ENCODE measurements at regions not wholly inside any gene's neighbourhood (a gene's known extent, or its start where the extent isn't known, plus 50 kb on each side); places are given as distances from the start of the nearest gene placed in this dataset.

DNA sequence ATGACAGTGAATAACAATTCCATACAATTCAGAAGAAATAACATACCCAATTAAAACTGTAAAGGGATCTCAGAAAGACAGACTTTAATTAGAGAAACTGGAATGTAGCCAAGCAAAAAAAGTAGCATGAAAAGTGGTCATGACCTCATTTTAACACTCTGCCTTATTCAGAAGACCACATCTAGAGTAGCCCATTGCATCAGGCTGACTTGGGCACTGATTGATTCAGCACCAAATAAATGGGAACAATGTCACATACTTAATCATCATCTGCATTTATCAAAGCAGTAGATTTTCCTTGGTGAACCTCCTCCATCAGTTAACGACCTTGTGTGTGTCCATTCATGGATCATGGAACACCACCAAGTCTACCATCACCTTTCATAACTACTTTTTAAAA lies 992.1 kb downstream of the NR2F1-AS1 start:
- no peak overlapping the region for H3K27ac ChIP-seq
- ATAC-seq (no peak), DNase-seq (no peak)
- H3K36me3 ChIP-seq: no peaks in the 10 kb centered on the region
- no peak overlapping the region for H3K4me3 ChIP-seq
- TF ChIP-seq, protein P1, sequence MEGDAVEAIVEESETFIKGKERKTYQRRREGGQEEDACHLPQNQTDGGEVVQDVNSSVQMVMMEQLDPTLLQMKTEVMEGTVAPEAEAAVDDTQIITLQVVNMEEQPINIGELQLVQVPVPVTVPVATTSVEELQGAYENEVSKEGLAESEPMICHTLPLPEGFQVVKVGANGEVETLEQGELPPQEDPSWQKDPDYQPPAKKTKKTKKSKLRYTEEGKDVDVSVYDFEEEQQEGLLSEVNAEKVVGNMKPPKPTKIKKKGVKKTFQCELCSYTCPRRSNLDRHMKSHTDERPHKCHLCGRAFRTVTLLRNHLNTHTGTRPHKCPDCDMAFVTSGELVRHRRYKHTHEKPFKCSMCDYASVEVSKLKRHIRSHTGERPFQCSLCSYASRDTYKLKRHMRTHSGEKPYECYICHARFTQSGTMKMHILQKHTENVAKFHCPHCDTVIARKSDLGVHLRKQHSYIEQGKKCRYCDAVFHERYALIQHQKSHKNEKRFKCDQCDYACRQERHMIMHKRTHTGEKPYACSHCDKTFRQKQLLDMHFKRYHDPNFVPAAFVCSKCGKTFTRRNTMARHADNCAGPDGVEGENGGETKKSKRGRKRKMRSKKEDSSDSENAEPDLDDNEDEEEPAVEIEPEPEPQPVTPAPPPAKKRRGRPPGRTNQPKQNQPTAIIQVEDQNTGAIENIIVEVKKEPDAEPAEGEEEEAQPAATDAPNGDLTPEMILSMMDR (IDR thresholded peaks at IDR 0.05): no peak
- H3K27me3 ChIP-seq (ENCODE audit: low read depth): no peaks in the 10 kb centered on the region
- intact Hi-C loops (cut with DNase I): no loop called here
- H3K4me1 ChIP-seq: no peaks in the 10 kb centered on the region
- no peaks in the 10 kb centered on the region for H3K9me3 ChIP-seq

GRCh38 chr5:92581690-92582089 lies 999.3 kb downstream of the NR2F1-AS1 start:
- no peak for ATAC-seq
- Histone ChIP-seq H3K4me1 (no peaks in the 10 kb centered on the region), H3K27ac (no peak overlapping the region), H3K36me3 (no peaks in the 10 kb centered on the region), H3K27me3 (ENCODE audit: low read depth) (no peaks in the 10 kb centered on the region), H3K9me3 (no peaks in the 10 kb centered on the region), H3K4me3 (no peak overlapping the region)
- intact Hi-C loops (cut with DNase I): no loop called here
- TF ChIP-seq, protein P1 (IDR thresholded peaks at IDR 0.05): no peak
- DNase-seq: no peak

DNA sequence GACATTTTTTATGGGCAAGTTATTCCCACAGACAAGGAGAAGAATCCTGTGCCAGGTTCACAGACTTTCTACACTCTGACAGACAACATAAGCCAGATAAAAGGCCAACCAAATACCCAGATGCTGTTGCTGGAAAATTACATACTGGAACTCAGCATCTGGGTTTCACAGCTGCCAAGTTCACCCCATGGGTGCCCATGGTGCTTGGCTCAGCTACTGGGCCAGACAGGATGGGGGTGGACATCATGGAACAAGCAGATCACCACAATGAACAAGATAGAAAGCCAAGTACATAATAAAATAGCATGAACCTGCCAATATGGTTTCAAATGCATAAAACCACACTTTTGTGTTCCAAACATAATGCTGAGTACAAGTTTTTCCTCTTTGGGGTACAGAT lies 999.8 kb downstream of the NR2F1-AS1 start:
- no peaks in the 10 kb centered on the region for H3K9me3 ChIP-seq
- H3K27ac ChIP-seq: no peak overlapping the region
- no peak for DNase-seq
- H3K36me3 ChIP-seq: no peaks in the 10 kb centered on the region
- no peaks in the 10 kb centered on the region for H3K27me3 ChIP-seq (ENCODE audit: low read depth)
- no peak overlapping the region for H3K4me3 ChIP-seq
- TF ChIP-seq, protein P1 (IDR thresholded peaks at IDR 0.05): no peak
- H3K4me1 ChIP-seq: no peaks in the 10 kb centered on the region
- intact Hi-C loops (cut with DNase I): no loop called here
- no peak for ATAC-seq

- Histone ChIP-seq H3K9me3 (no peaks in the 10 kb centered on the region), H3K4me1 (no peaks in the 10 kb centered on the region), H3K4me3 (no peak overlapping the region), H3K36me3 (no peaks in the 10 kb centered on the region), H3K27ac (no peak overlapping the region), H3K27me3 (ENCODE audit: low read depth) (no peaks in the 10 kb centered on the region)
- TF ChIP-seq, protein P1 (IDR thresholded peaks at IDR 0.05): no peak
- DNase-seq (no peak), ATAC-seq (no peak)
- intact Hi-C loops (cut with DNase I): no loop called here
Observed at GRCh38 chr5:92580814-92581213, 1000.2 kb downstream of the NR2F1-AS1 start.

DNA sequence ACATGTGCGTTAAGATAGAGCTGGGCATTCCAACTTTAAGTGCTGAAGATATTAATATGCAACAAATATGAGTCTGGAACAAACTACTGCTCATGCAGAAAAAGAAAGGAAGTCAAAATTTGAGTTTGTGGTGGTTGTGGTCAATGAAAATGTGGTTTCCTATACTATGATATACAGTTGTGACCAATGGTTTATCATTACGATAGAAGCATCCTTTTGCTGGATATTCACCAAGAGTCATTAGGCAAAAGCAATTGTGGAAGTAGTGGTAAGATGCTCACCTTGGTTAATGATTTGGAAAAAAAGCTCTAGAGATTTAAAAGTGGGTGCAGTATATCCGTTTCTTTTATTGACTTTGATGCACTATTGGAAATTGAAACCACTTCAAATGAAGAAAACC lies 1007.0 kb downstream of the NR2F1-AS1 start:
- Histone ChIP-seq H3K9me3 (no peaks in the 10 kb centered on the region), H3K4me3 (no peak overlapping the region)
- intact Hi-C loops (cut with DNase I): no loop called here

More for the DNA sequence above, 1007.0 kb downstream of the NR2F1-AS1 start:
- H3K36me3 ChIP-seq: no peaks in the 10 kb centered on the region
- DNase-seq (no peak), ATAC-seq (no peak)
- H3K4me1 ChIP-seq: no peaks in the 10 kb centered on the region
- no peak overlapping the region for H3K27ac ChIP-seq
- TF ChIP-seq, protein P1 (IDR thresholded peaks at IDR 0.05): no peak
- no peaks in the 10 kb centered on the region for H3K27me3 ChIP-seq (ENCODE audit: low read depth)

Data from lower lobe of right lung (tissue), 2 donors.